NB4 (cell line): ENCODE measurements at regions not wholly inside any gene's neighbourhood (a gene's known extent, or its start where the extent isn't known, plus 50 kb on each side); places are given as distances from the start of the nearest gene placed in this dataset.

Experiments used
- DNase-seq: peaks from one replicate; pipeline ENCODE4 v3.0.0; 2010; ENCODE audit warnings: low read depth
- H3K4me3 ChIP-seq: one replicate; pipeline ENCODE4 v1.5.1; 2011; ENCODE audit warnings: mild to moderate bottlenecking, low read depth, low read length, moderate library complexity
- MAX ChIP-seq: IDR thresholded peaks from 2 replicates; pipeline ENCODE4 v1.6.1; 2011; ENCODE audit warnings: low read depth, low read length
- MYC ChIP-seq: IDR thresholded peaks from 2 replicates; pipeline ENCODE4 v1.6.1; 2011; ENCODE audit warnings: low read depth, low read length
- POLR2A ChIP-seq: IDR thresholded peaks from 2 replicates; pipeline ENCODE4 v1.6.1; 2011; ENCODE audit warnings: mild to moderate bottlenecking; ENCODE audit not compliant: insufficient read length; ENCODE audit errors: extremely low read depth
- TF ChIP-seq, protein P1 (sequence below): IDR thresholded peaks from one replicate; pipeline ENCODE4 v1.5.1; 2012; ENCODE audit warnings: low read depth, low read length

DNA sequence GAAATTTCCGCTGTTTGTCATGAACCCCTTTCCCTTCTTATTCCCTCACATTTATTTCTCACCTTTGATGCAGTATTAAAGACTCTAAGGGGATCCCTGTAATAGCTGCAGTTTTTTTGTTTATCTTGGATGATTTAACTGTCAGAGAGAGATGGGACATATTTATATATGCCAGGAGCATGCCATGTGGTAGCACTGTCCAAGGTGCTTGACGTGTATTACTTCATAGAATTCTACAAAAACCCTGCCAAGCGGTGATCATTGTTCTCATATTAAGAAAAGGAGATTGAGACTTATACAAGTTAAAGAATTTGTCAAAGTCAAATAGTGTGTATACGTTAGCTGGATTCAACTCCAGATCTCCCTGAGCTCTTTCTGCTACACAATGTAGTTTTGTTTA lies 78.2 kb downstream of the SPRY1 start:
- TF ChIP-seq MYC (no peak), MAX (peak; percentile 74)
- H3K4me3 ChIP-seq = no peak overlapping the region

GRCh38 chr4:123476089-123476488 lies 79.5 kb downstream of the SPRY1 start:
- no peak for TF ChIP-seq POLR2A
- TF ChIP-seq, protein P1, sequence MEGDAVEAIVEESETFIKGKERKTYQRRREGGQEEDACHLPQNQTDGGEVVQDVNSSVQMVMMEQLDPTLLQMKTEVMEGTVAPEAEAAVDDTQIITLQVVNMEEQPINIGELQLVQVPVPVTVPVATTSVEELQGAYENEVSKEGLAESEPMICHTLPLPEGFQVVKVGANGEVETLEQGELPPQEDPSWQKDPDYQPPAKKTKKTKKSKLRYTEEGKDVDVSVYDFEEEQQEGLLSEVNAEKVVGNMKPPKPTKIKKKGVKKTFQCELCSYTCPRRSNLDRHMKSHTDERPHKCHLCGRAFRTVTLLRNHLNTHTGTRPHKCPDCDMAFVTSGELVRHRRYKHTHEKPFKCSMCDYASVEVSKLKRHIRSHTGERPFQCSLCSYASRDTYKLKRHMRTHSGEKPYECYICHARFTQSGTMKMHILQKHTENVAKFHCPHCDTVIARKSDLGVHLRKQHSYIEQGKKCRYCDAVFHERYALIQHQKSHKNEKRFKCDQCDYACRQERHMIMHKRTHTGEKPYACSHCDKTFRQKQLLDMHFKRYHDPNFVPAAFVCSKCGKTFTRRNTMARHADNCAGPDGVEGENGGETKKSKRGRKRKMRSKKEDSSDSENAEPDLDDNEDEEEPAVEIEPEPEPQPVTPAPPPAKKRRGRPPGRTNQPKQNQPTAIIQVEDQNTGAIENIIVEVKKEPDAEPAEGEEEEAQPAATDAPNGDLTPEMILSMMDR = no peak
- no peak for TF ChIP-seq MAX
- TF ChIP-seq MYC = no peak
- no peak for DNase-seq
- H3K4me3 ChIP-seq = no peak overlapping the region

More for the DNA sequence above, 78.2 kb downstream of the SPRY1 start:
- DNase-seq = no peak

- peak; percentile 77 for DNase-seq
- peak; percentile 20; the same call in 1 of the 2 replicates for TF ChIP-seq MYC
- TF ChIP-seq MAX = no peak
Observed at GRCh38 chr4:123477711-123478209, 81.2 kb downstream of the SPRY1 start.

GRCh38 chr4:123478859-123479345 lies 82.3 kb downstream of the SPRY1 start:
- peak; percentile 49 for DNase-seq
- no peak for TF ChIP-seq MAX
- TF ChIP-seq MYC = no peak
- no peak for TF ChIP-seq POLR2A
- TF ChIP-seq, protein P1 = no peak
- H3K4me3 ChIP-seq = no peak overlapping the region

More at GRCh38 chr4:123477711-123478209, 81.2 kb downstream of the SPRY1 start:
- H3K4me3 ChIP-seq = no peak overlapping the region

GRCh38 chr4:123479944-123480343 lies 83.3 kb downstream of the SPRY1 start:
- H3K4me3 ChIP-seq = no peak overlapping the region
- TF ChIP-seq MYC (no peak), POLR2A (no peak), MAX (no peak)
- TF ChIP-seq, protein P1 = no peak
- peak; percentile 67 for DNase-seq

DNA sequence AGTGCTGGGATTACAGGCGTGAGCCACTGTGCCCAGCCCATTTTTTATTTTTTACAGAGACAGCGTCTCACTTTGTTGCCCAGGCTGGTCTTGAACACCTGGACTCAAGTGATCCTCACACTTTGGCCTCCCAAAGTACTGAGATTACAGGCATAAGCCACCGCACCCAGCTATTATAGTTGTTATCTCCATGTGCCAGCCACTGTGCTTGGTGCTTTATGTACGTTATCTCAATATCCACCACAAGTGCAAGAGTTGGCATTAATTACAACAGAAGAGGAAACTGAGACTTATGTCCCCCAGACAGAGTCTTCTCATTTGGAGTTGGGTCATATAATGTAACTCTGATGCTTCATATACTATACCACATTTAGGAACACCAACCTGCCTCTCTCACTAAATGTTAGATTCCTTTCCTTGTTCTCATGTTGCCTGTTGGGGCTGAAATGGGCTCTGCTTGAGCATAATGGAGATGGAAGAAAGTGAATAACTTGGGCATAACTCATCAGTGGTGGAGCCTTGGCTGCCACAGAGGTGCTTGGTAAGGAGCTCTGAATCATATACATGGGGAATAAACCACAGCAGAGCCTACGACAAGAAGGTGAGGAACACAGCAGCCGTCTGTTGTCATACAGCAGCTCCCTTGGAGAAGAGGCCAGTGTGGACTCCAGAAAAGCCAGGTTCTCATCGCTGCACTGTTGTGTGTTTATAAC lies 84.3 kb downstream of the SPRY1 start:
- no peak overlapping the region for H3K4me3 ChIP-seq
- DNase-seq = no peak
- TF ChIP-seq MYC (no peak), MAX (no peak), POLR2A (no peak)
- TF ChIP-seq, protein P1 = no peak
